HepG2 (cell line): ENCODE measurements at regions not wholly inside any gene's neighbourhood (a gene's known extent, or its start where the extent isn't known, plus 50 kb on each side); places are given as distances from the start of the nearest gene placed in this dataset.

Experiments
- small RNA-seq, 3 experiments: library from RNA; depleted of rRNA; stranded (forward); fragments of <200 nt; gene quantifications; one replicate each; pipeline ENCODE3, GENCODE V24; 2012; ENCODE audit warnings: low read depth in 2 of 3, low replicate concordance in 1 of 3; ENCODE audit not compliant: insufficient read length in 3 of 3, insufficient read depth in 2 of 3

Small RNAs in the stretch of these regions (small RNA-seq; reads per million reads assigned to genes)
- gene RN7SL35P = 0 reads per million in 3 experiments
- gene SNRPBP1 = 0 reads per million in 3 experiments
